Muscle layer of duodenum (tissue), 2 donors: ENCODE measurements at regions not wholly inside any gene's neighbourhood (a gene's known extent, or its start where the extent isn't known, plus 50 kb on each side); places are given as distances from the start of the nearest gene placed in this dataset.
"Not testable (repeated sequence)": the region's sequence is repeated elsewhere in the genome, so short reads cannot be mapped to it uniquely, and the experiment has no call there.

Source experiments
- H3K27ac ChIP-seq: one replicate; pipeline ENCODE4 v1.7.0; 2013; ENCODE audit warnings: mild to moderate bottlenecking, low read length
- H3K27me3 ChIP-seq: one replicate; pipeline ENCODE4 v1.7.0; 2013; ENCODE audit warnings: low read depth, mild to moderate bottlenecking, control low read depth, low read length
- H3K36me3 ChIP-seq, 2 donors: one replicate each; pipeline ENCODE4 v1.7.0; 2013; ENCODE audit warnings: low read length in 2 of 2, control low read depth in 1 of 2, mild to moderate bottlenecking in 1 of 2; ENCODE audit not compliant: insufficient read depth in 2 of 2, control insufficient read depth in 1 of 2
- H3K4me1 ChIP-seq, 2 donors: one replicate each; pipeline ENCODE4 v1.7.0; 2013; ENCODE audit warnings: low read length in 2 of 2, mild to moderate bottlenecking in 2 of 2, control low read depth in 1 of 2, moderate library complexity in 1 of 2; ENCODE audit not compliant: insufficient read depth in 2 of 2, control insufficient read depth in 1 of 2
- H3K4me3 ChIP-seq, 2 donors: one replicate each; pipeline ENCODE4 v1.7.0; 2013; ENCODE audit warnings: low read length in 2 of 2, low read depth in 1 of 2, mild to moderate bottlenecking in 1 of 2
- H3K9me3 ChIP-seq, 2 donors: one replicate each; pipeline ENCODE4 v1.7.0; 2013; ENCODE audit warnings: low read length in 2 of 2, control low read depth in 1 of 2, mild to moderate bottlenecking in 1 of 2; ENCODE audit not compliant: control insufficient read depth in 1 of 2
- donor health status: healthy.

- Histone ChIP-seq H3K36me3 (no peaks in the 10 kb centered on the region), H3K27me3 (no peaks in the 10 kb centered on the region), H3K9me3 (no peaks in the 10 kb centered on the region), H3K4me1 (no peaks in the 10 kb centered on the region), H3K27ac (no peak overlapping the region), H3K4me3 (no peak overlapping the region)
Observed at GRCh38 chr4:84159762-84160161, 339.3 kb downstream of the NKX6-1 start.

- Histone ChIP-seq H3K27me3 (no peaks in the 10 kb centered on the region), H3K36me3 (no peaks in the 10 kb centered on the region), H3K4me3 (no peak overlapping the region), H3K4me1 (no peaks in the 10 kb centered on the region), H3K27ac (no peak overlapping the region), H3K9me3 (no peaks in the 10 kb centered on the region)
Observed at GRCh38 chr4:84158670-84159069, 340.4 kb downstream of the NKX6-1 start.

- H3K4me1 ChIP-seq = no peaks in the 10 kb centered on the region
- no peak overlapping the region for H3K27ac ChIP-seq
- no peaks in the 10 kb centered on the region for H3K27me3 ChIP-seq
- no peak overlapping the region for H3K4me3 ChIP-seq
- H3K9me3 ChIP-seq = no peaks in the 10 kb centered on the region
- no peaks in the 10 kb centered on the region for H3K36me3 ChIP-seq
Observed at GRCh38 chr4:84151574-84151973, 347.5 kb downstream of the NKX6-1 start.

- Histone ChIP-seq H3K27me3 (no peaks in the 10 kb centered on the region), H3K4me1 (no peaks in the 10 kb centered on the region)
Observed at GRCh38 chr4:84150177-84150576, 348.9 kb downstream of the NKX6-1 start.

GRCh38 chr4:84147831-84148230, 351.3 kb downstream of the NKX6-1 start:
- Histone ChIP-seq H3K4me3 (no peak overlapping the region), H3K36me3 (no peaks in the 10 kb centered on the region), H3K27ac (no peak overlapping the region), H3K4me1 (no peaks in the 10 kb centered on the region), H3K9me3 (no peaks in the 10 kb centered on the region), H3K27me3 (no peaks in the 10 kb centered on the region)

More at GRCh38 chr4:84150177-84150576, 348.9 kb downstream of the NKX6-1 start:
- H3K4me3 ChIP-seq = no peak overlapping the region
- H3K27ac ChIP-seq = no peak overlapping the region
- H3K36me3 ChIP-seq = no peaks in the 10 kb centered on the region
- no peaks in the 10 kb centered on the region for H3K9me3 ChIP-seq

- H3K36me3 ChIP-seq = no peaks in the 10 kb centered on the region
- H3K9me3 ChIP-seq = no peaks in the 10 kb centered on the region
- no peaks in the 10 kb centered on the region for H3K27me3 ChIP-seq
- H3K4me3 ChIP-seq = no peak overlapping the region
- no peak overlapping the region for H3K27ac ChIP-seq
- no peaks in the 10 kb centered on the region for H3K4me1 ChIP-seq
Observed at GRCh38 chr4:84146300-84146959, 352.7 kb downstream of the NKX6-1 start.

- Histone ChIP-seq H3K27me3 (no peaks in the 10 kb centered on the region), H3K27ac (no peak overlapping the region), H3K4me3 (no peak overlapping the region), H3K9me3 (no peaks in the 10 kb centered on the region), H3K4me1 (no peaks in the 10 kb centered on the region), H3K36me3 (no peaks in the 10 kb centered on the region)
Observed at GRCh38 chr4:84145176-84145575, 353.9 kb downstream of the NKX6-1 start.

- not testable (repeated sequence) for H3K36me3 ChIP-seq, H3K9me3 ChIP-seq
Observed at GRCh38 chr4:84126911-84127310, 372.2 kb downstream of the NKX6-1 start.

GRCh38 chr4:84126061-84126787, 372.9 kb downstream of the NKX6-1 start:
- no peaks in the 10 kb centered on the region for H3K4me1 ChIP-seq
- no peak overlapping the region for H3K27ac ChIP-seq
- no peaks in the 10 kb centered on the region for H3K27me3 ChIP-seq
- no peaks in the 10 kb centered on the region for H3K9me3 ChIP-seq
- no peak overlapping the region for H3K4me3 ChIP-seq
- no peaks in the 10 kb centered on the region for H3K36me3 ChIP-seq

More at GRCh38 chr4:84126911-84127310, 372.2 kb downstream of the NKX6-1 start:
- H3K4me1 ChIP-seq, H3K4me3 ChIP-seq, H3K27ac ChIP-seq, H3K27me3 ChIP-seq: not testable (repeated sequence)

GRCh38 chr4:84110040-84110439, 389.1 kb downstream of the NKX6-1 start:
- no peaks in the 10 kb centered on the region for H3K27me3 ChIP-seq
- H3K9me3 ChIP-seq = peaks cover 0 to 2% of the 10 kb centered on the region in 2 donors
- no peaks in the 10 kb centered on the region for H3K4me1 ChIP-seq
- H3K4me3 ChIP-seq = no peak overlapping the region
- no peaks in the 10 kb centered on the region for H3K36me3 ChIP-seq
- no peak overlapping the region for H3K27ac ChIP-seq

GRCh38 chr4:84101653-84102625, 397.2 kb downstream of the NKX6-1 start:
- not testable (repeated sequence) for H3K27ac ChIP-seq, H3K9me3 ChIP-seq, H3K36me3 ChIP-seq, H3K27me3 ChIP-seq, H3K4me1 ChIP-seq, H3K4me3 ChIP-seq
